ENCODE measurements at regions not wholly inside any gene's neighbourhood (a gene's known extent, or its start where the extent isn't known, plus 50 kb on each side); places are given as distances from the start of the nearest gene placed in this dataset.

DNA sequence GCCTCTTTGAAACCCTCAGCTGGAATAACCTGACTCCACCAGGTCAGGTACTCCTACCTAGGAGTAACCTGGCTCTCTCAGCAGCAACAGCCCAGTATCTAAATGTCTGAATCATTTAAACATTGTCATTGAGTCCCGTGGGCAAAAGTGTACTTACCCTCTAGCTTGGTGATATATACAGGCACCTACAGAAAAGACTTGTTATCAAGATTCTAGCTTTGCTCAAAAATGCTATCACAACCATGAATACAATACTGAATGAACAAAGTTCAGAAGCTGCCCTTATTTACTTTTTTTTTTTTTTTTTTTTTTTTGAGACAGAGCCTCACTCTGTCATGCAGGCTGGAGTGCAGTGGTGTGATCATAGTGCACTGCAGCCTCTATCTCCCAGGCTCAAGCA, 268.2 kb downstream of the ZNF608 start:
- Histone ChIP-seq H3K4me1 (ENCODE audit: control insufficient read depth, extremely low read depth, insufficient read depth, low read length) (no peaks in the 10 kb centered on the region), H3K27ac (ENCODE audit: insufficient read depth, low read depth, low read length) (no peak overlapping the region), H3K9ac (replicated peaks; ENCODE audit: extremely low read depth, insufficient read depth, low read length) (no peak overlapping the region), H2AFZ (ENCODE audit: low read depth, low read length) (no peak overlapping the region), H3K27me3 (ENCODE audit: control insufficient read depth in 2 of 2, insufficient read depth in 2 of 2, low read length in 2 of 2) (no peaks in the 10 kb centered on the region), H4K20me1 (replicated peaks; ENCODE audit: control insufficient read depth, extremely low read depth, insufficient read depth, low read length) (no peaks in the 10 kb centered on the region), H3K79me2 (ENCODE audit: control insufficient read depth, insufficient read depth, low read length) (no peaks in the 10 kb centered on the region), H3K4me3 (replicated peaks in 1 of 3; ENCODE audit: insufficient read depth in 1 of 3, low read depth in 1 of 3, low read length in 3 of 3) (no peak overlapping the region), H3K9me1 (replicated peaks; ENCODE audit: control insufficient read depth, extremely low read depth, insufficient read depth, low read length) (no peaks in the 10 kb centered on the region), H3K4me2 (ENCODE audit: insufficient read depth, low read length) (no peak overlapping the region), H3K36me3 (ENCODE audit: control insufficient read depth in 2 of 2, extremely low read depth in 1 of 2, insufficient read depth in 2 of 2, low read length in 2 of 2) (no peaks in the 10 kb centered on the region), H3K9me3 (replicated peaks; ENCODE audit: control insufficient read depth, insufficient read depth, low read length) (no peaks in the 10 kb centered on the region)
- CTCF ChIA-PET, result interaction anchor here (0.7 kb wide), 1 partner anchor 1987 kb away, joined by 3 read pairs; no protein-coding TSS in a partner anchor
- TF ChIP-seq FOS (IDR thresholded peaks at IDR 0.05; ENCODE audit: borderline replicate concordance, insufficient read depth, low read length) (no peak), MAX (IDR thresholded peaks at IDR 0.05; ENCODE audit: insufficient read depth, insufficient read length) (no peak), EZH2 (IDR thresholded peaks at IDR 0.05; ENCODE audit: borderline replicate concordance, low read depth, low read length, severe bottlenecking) (no peak)
- TF ChIP-seq, protein P1, sequence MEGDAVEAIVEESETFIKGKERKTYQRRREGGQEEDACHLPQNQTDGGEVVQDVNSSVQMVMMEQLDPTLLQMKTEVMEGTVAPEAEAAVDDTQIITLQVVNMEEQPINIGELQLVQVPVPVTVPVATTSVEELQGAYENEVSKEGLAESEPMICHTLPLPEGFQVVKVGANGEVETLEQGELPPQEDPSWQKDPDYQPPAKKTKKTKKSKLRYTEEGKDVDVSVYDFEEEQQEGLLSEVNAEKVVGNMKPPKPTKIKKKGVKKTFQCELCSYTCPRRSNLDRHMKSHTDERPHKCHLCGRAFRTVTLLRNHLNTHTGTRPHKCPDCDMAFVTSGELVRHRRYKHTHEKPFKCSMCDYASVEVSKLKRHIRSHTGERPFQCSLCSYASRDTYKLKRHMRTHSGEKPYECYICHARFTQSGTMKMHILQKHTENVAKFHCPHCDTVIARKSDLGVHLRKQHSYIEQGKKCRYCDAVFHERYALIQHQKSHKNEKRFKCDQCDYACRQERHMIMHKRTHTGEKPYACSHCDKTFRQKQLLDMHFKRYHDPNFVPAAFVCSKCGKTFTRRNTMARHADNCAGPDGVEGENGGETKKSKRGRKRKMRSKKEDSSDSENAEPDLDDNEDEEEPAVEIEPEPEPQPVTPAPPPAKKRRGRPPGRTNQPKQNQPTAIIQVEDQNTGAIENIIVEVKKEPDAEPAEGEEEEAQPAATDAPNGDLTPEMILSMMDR (IDR thresholded peaks at IDR 0.05; ENCODE audit: extremely low read depth in 1 of 2, insufficient read depth in 1 of 2, low read depth in 1 of 2, low read length in 2 of 2), result no peak
- intact Hi-C loops (cut with micrococcal nuclease), result no loop called here
- FAIRE-seq (no peak), DNase-seq (ENCODE audit: low read depth, low spot score) (no peak)
- POLR2A ChIA-PET, result no interaction called here
- BruUV-seq (replicated peaks), result no TSS peak
- dilution Hi-C loops (cut with MboI; ENCODE audit: extremely low pct_ligation_motif_present, low sequenced_read_pairs), result no loop called here

GRCh38 chr5:124477577-124477976, 268.9 kb downstream of the ZNF608 start:
- Histone ChIP-seq H3K27me3 (ENCODE audit: control insufficient read depth in 2 of 2, insufficient read depth in 2 of 2, low read length in 2 of 2) (no peaks in the 10 kb centered on the region), H3K9me1 (replicated peaks; ENCODE audit: control insufficient read depth, extremely low read depth, insufficient read depth, low read length) (no peaks in the 10 kb centered on the region), H3K4me3 (replicated peaks in 1 of 3; ENCODE audit: insufficient read depth in 1 of 3, low read depth in 1 of 3, low read length in 3 of 3) (no peak overlapping the region), H4K20me1 (replicated peaks; ENCODE audit: control insufficient read depth, extremely low read depth, insufficient read depth, low read length) (no peaks in the 10 kb centered on the region), H2AFZ (ENCODE audit: low read depth, low read length) (no peak overlapping the region), H3K27ac (ENCODE audit: insufficient read depth, low read depth, low read length) (no peak overlapping the region), H3K9ac (replicated peaks; ENCODE audit: extremely low read depth, insufficient read depth, low read length) (no peak overlapping the region), H3K9me3 (replicated peaks; ENCODE audit: control insufficient read depth, insufficient read depth, low read length) (no peaks in the 10 kb centered on the region), H3K36me3 (ENCODE audit: control insufficient read depth in 2 of 2, extremely low read depth in 1 of 2, insufficient read depth in 2 of 2, low read length in 2 of 2) (no peaks in the 10 kb centered on the region), H3K4me1 (ENCODE audit: control insufficient read depth, extremely low read depth, insufficient read depth, low read length) (no peaks in the 10 kb centered on the region), H3K4me2 (ENCODE audit: insufficient read depth, low read length) (no peak overlapping the region), H3K79me2 (ENCODE audit: control insufficient read depth, insufficient read depth, low read length) (no peaks in the 10 kb centered on the region)
- POLR2A ChIA-PET, result no interaction called here
- FAIRE-seq (no peak), DNase-seq (ENCODE audit: low read depth, low spot score) (no peak)
- CTCF ChIA-PET, result no interaction called here
- BruUV-seq (replicated peaks), result no TSS peak
- dilution Hi-C loops (cut with MboI; ENCODE audit: extremely low pct_ligation_motif_present, low sequenced_read_pairs), result no loop called here
- TF ChIP-seq MAX (IDR thresholded peaks at IDR 0.05; ENCODE audit: insufficient read depth, insufficient read length) (no peak), POLR2A (IDR thresholded peaks at IDR 0.05; ENCODE audit: low read depth, low read length) (no peak), POLR2AphosphoS5 (IDR thresholded peaks at IDR 0.05; ENCODE audit: insufficient read depth, low read depth, low read length) (no peak), JUN (IDR thresholded peaks at IDR 0.05; ENCODE audit: borderline replicate concordance, insufficient read depth, insufficient read length, low read depth) (no peak)
- intact Hi-C loops (cut with micrococcal nuclease), result no loop called here

All from endothelial cell of umbilical vein (primary cell).